Astrocyte of the spinal cord (primary cell): ENCODE measurements at regions not wholly inside any gene's neighbourhood (a gene's known extent, or its start where the extent isn't known, plus 50 kb on each side); places are given as distances from the start of the nearest gene placed in this dataset.

Experiments
- DNase-seq: peaks from one replicate; pipeline ENCODE4 v3.0.0; 2011; ENCODE audit warnings: low read depth, low spot score
- H3K4me3 ChIP-seq: 2 replicates; pipeline ENCODE4 v1.5.1; 2011; ENCODE audit warnings: low read depth, mild to moderate bottlenecking, low read length, moderate library complexity
- CTCF ChIP-seq: IDR thresholded peaks from 2 replicates; pipeline ENCODE4 v1.5.1; 2012; ENCODE audit warnings: low read depth, mild to moderate bottlenecking, low read length, inconsistent platforms
- in situ Hi-C: cut with HindIII; loops from 2 replicates; pipeline ENCODE4 v1.10.0; 2017; ENCODE audit warnings: low sequenced_read_pairs

- H3K4me3 ChIP-seq: no peak overlapping the region
- DNase-seq: no peak
- in situ Hi-C loops: no loop called here
- TF ChIP-seq CTCF: no peak
Measured at GRCh38 chr12:111074965-111075364, 154.6 kb upstream of the MYL2 start.

DNA sequence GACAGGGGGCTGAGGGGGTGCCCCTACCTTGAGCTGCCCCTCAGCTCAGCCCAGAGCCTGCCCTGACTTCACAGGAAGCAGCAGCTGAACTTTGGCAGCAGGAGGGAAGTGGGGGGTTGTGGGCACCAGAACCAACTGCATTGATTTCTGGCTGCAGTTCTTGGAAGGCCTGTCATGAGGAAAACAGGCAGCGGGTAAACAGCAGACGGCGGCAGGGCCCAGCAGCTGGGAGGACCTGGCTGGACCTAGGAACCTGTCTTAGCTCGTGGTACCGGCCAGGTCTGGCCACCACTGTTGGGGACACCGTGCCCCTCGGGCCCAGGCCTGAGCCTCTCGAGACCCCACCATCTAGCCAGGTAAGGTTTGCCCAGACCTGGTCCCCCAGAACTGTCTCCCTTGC is 154.2 kb upstream of the MYL2 start:
- in situ Hi-C loops: no loop called here
- no peak for DNase-seq
- no peak for TF ChIP-seq CTCF
- H3K4me3 ChIP-seq: no peak overlapping the region

GRCh38 chr12:111073370-111073769 is 153.0 kb upstream of the MYL2 start:
- H3K4me3 ChIP-seq: no peak overlapping the region
- in situ Hi-C loops: no loop called here
- no peak for TF ChIP-seq CTCF
- no peak for DNase-seq

DNA sequence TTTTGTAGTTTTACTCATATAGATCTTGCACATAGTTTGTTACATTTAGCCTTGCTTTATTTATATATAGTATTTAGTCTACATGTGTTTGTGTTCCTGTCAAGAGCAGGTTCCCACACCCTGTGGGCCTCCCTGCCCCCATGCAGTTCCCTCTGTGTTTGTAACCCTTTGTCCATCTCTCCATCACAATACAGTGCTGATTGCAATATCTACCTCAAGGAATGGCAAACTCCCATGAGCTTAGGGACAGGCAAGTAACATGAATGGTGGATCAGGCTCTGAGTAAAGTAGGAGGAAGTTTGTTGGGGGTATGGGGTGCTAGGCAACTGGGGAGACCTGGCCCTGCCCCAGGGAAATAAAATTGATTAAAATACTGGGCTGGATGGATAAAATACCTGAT is 151.9 kb upstream of the MYL2 start:
- no peak for DNase-seq
- no peak for TF ChIP-seq CTCF
- H3K4me3 ChIP-seq: no peak overlapping the region
- in situ Hi-C loops: no loop called here

GRCh38 chr12:111069886-111070285 is 149.5 kb upstream of the MYL2 start:
- DNase-seq: no peak
- no peak overlapping the region for H3K4me3 ChIP-seq
- TF ChIP-seq CTCF: no peak
- in situ Hi-C loops: no loop called here

GRCh38 chr12:111068290-111068689 is 147.9 kb upstream of the MYL2 start:
- in situ Hi-C loops: no loop called here
- TF ChIP-seq CTCF: no peak
- H3K4me3 ChIP-seq: no peak overlapping the region
- DNase-seq: no peak

GRCh38 chr12:111067498-111067897 is 147.1 kb upstream of the MYL2 start:
- TF ChIP-seq CTCF: no peak
- in situ Hi-C loops: no loop called here
- H3K4me3 ChIP-seq: no peak overlapping the region
- no peak for DNase-seq
